GM21717 (cell line): ENCODE measurements at regions not wholly inside any gene's neighbourhood (a gene's known extent, or its start where the extent isn't known, plus 50 kb on each side); places are given as distances from the start of the nearest gene placed in this dataset.
"Not testable (repeated sequence)": the region's sequence is repeated elsewhere in the genome, so short reads cannot be mapped to it uniquely, and the experiment has no call there.

Experiments used
- ATAC-seq: cut with Tn5 transposase; IDR thresholded peaks from one replicate; pipeline ENCODE4 v1.9.1; 2021; ENCODE audit warnings: mild to moderate bottlenecking, moderate library complexity; ENCODE audit not compliant: unreplicated experiment

- no peak for ATAC-seq
These were observed 144.1 kb upstream of the RBBP8 start for GRCh38 chr18:22789052-22789451.

- ATAC-seq, result no peak
These were observed 143.5 kb upstream of the RBBP8 start for GRCh38 chr18:22789600-22789999.

GRCh38 chr18:22790545-22791309, 142.4 kb upstream of the RBBP8 start:
- no peak for ATAC-seq

- no peak for ATAC-seq
These were observed 141.9 kb upstream of the RBBP8 start for GRCh38 chr18:22791310-22791610.

- ATAC-seq, result no peak
These were observed 137.0 kb upstream of the RBBP8 start for GRCh38 chr18:22796113-22796512.

- no peak for ATAC-seq
These were observed 132.6 kb upstream of the RBBP8 start for GRCh38 chr18:22800551-22800951.

GRCh38 chr18:22813648-22814328, 119.3 kb upstream of the RBBP8 start:
- no peak for ATAC-seq

GRCh38 chr18:22814329-22814703, 118.8 kb upstream of the RBBP8 start:
- ATAC-seq, result no peak

GRCh38 chr18:22816266-22817176, 116.6 kb upstream of the RBBP8 start:
- ATAC-seq, result no peak

- ATAC-seq, result no peak
These were observed 115.3 kb upstream of the RBBP8 start for GRCh38 chr18:22817844-22818243.

- no peak for ATAC-seq
These were observed 111.1 kb upstream of the RBBP8 start for GRCh38 chr18:22822024-22822423.

- peak; percentile 56 for ATAC-seq
These were observed 110.2 kb upstream of the RBBP8 start for GRCh38 chr18:22822841-22823508.

- ATAC-seq, result no peak
These were observed 106.4 kb upstream of the RBBP8 start for GRCh38 chr18:22826726-22827125.

GRCh38 chr18:22827216-22827615, 105.9 kb upstream of the RBBP8 start:
- no peak for ATAC-seq

GRCh38 chr18:22827741-22828140, 105.4 kb upstream of the RBBP8 start:
- no peak for ATAC-seq

GRCh38 chr18:22828171-22828570, 105.0 kb upstream of the RBBP8 start:
- no peak for ATAC-seq

GRCh38 chr18:22828583-22828982, 104.5 kb upstream of the RBBP8 start:
- not testable (repeated sequence) for ATAC-seq

- ATAC-seq, result no peak
These were observed 103.3 kb upstream of the RBBP8 start for GRCh38 chr18:22829781-22830180.

- ATAC-seq, result no peak
These were observed 102.6 kb upstream of the RBBP8 start for GRCh38 chr18:22830511-22830910.

- no peak for ATAC-seq
These were observed 101.7 kb upstream of the RBBP8 start for GRCh38 chr18:22831441-22831904.

GRCh38 chr18:22836932-22837331, 96.2 kb upstream of the RBBP8 start:
- no peak for ATAC-seq
